Middle frontal gyrus (tissue), 1 donor: ENCODE measurements at regions not wholly inside any gene's neighbourhood (a gene's known extent, or its start where the extent isn't known, plus 50 kb on each side); places are given as distances from the start of the nearest gene placed in this dataset.

ENCODE experiments used
- DNase-seq: peaks from one replicate; pipeline ENCODE4 v3.0.0-alpha.2; 2015; ENCODE audit warnings: low spot score; ENCODE audit errors: extremely low spot score

- DNase-seq = no peak
Measured at GRCh38 chr13:80284290-80284689, 56.6 kb downstream of the SPRY2 start.

DNA sequence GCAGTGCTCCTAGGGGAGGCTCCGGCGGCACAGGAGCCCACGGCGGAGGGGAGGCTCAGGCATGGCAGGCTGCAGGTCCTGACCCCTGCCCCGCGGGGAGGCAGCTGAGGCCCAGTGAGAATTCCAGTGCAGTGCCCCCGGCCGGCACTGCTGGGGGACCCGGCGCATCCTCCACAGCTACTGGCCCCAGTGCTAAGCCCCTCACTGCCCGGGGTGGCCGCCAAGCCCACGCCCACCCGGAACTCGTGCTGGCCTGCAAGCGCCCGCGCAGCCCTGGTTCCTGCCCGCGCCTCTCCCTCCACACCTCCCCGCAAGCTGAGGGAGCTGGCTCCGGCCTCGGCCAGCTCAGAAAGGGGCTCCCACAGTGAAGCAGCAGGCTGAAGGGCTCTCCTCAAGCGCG is 62.2 kb downstream of the SPRY2 start:
- no peak for DNase-seq

- peak; percentile 37 for DNase-seq
Measured at GRCh38 chr13:80276371-80277289, 64.3 kb downstream of the SPRY2 start.

- DNase-seq = no peak
Measured at GRCh38 chr13:80274643-80275042, 66.3 kb downstream of the SPRY2 start.

DNA sequence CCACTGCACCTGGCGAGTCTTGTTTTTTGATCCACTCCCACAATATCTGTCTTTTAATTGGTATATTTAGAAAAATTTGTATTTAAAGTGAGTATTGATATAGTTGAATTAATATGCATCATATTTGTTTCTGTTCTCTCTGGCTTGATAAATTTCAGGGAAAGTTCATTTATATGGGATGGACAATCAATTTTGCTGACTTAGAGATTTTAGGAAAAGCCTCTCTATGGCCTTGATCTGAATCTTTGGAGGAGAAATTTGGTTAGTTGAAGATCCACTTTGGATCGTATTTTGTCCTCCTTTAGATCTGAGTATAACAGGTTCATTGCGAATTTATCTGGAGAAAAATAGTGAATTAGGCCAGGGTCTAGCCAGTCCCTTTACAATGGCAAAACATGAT is 67.2 kb downstream of the SPRY2 start:
- DNase-seq = no peak

GRCh38 chr13:80265348-80265747 is 75.6 kb downstream of the SPRY2 start:
- no peak for DNase-seq

GRCh38 chr13:80263745-80264513 is 77.0 kb downstream of the SPRY2 start:
- DNase-seq = no peak

DNA sequence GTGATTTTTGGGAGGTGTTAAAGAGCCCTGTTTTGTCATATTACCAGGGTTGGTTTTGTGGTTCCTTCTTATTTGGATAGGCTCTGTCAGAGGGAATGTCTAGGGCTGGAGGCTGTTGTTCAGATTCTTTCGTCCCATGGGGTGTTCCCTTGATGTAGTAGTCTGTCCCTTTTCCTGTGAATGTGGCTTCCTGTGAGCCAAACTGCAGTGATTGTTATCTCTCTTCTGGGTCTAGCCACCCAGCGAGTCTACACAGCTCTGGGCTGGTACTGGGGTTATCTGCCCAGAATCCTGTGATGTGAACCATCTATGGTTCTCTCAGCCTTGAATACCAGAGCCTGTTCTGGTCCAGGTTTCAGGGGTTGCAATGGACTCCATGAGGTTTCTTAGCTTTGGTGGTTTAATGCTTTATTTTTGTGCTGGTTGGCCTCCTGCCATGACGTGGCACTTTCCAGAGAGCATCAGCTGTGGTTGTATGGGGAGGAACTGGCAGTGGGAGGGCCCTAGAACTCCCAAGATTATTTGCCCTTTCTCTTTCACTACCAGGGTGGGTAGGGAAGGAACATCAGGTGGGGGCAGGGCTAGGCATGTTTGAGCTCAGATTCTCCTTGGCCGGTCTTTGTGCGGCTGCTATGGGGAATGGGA is 78.8 kb downstream of the SPRY2 start:
- no peak for DNase-seq

DNA sequence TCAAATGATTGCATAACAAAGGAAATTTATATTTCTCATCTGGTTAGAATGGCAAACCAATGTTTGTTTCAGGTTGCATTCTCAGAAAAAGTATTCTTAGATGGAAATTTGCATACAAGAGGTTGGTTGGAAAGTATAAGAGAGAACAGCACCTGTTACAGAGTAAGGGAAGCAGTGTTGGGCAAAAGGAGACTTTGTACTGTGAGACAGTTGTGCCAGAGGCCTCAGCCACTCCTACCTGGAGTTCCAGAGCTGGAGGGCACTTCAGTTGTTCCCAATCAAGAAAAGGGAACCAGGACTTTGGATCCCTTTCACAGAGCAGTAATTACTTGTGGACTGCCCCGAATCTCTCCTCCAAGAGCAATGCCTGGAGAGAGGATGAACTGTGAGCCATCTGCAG is 81.8 kb downstream of the SPRY2 start:
- no peak for DNase-seq

DNA sequence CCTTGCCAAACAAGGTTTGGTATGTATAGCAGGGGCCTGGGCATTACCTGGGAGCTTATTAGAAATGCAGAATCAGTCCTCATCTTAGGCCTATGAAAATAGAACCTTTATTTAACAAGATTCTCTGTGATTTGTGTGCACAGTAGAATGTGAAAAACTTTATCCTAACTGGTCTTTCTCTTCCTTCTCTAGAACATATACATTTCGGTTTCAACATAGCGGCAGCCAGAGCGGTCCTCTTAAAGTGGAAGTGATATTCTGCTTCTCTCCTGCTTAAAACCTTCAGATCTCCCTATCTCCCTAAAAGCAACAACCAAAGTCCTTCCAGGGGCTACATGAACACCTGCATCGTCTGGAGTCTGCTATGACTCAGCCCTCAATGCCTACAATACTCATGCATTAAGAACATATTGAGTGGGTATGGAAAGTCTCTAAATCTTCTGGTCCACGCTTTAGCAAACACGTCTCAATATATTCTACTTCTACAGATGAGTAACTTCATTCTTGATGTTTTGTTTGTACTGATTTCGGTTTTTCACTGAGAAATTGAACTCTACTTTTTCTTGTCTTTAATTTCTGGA is 84.5 kb downstream of the SPRY2 start:
- no peak for DNase-seq

DNA sequence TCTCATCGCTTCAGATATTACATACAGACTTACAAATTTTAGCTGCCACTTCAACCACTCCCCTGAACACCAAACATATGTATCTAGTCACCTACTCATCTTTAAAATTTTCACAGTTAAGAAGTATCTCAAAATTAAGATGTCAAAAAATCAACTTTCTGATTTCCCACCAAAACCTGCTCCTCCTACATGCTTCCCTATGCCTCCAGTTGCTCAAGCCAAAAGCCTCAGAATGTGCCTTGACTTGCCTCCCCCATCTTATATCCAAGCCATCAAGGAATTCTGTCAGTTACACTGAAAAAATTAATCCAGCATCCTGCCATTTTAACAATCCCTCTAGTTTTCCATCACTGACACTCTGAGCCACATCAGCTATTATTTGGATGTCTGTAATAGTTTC is 85.0 kb downstream of the SPRY2 start:
- no peak for DNase-seq

DNA sequence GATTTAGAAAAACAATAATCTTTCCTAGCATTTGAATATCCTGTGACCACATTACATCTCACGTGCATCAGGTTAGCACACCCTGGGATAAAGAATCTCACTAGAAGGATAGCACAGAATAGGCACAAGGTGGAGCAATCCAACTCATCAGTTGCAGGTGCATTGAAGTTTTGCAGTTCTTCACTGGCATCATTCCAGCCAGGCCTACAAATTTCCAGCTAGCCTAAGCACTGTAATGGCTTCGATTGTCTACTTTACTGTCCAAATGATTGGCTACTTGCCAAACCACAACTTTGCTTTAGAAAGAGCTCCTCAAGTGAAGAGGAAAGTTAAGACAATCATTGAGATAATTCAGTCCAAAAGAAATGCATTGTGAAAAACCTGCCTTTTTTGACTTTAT is 89.5 kb downstream of the SPRY2 start:
- DNase-seq = no peak

GRCh38 chr13:80250213-80250810 is 90.6 kb downstream of the SPRY2 start:
- DNase-seq = no peak

GRCh38 chr13:80249516-80250212 is 91.3 kb downstream of the SPRY2 start:
- no peak for DNase-seq

DNA sequence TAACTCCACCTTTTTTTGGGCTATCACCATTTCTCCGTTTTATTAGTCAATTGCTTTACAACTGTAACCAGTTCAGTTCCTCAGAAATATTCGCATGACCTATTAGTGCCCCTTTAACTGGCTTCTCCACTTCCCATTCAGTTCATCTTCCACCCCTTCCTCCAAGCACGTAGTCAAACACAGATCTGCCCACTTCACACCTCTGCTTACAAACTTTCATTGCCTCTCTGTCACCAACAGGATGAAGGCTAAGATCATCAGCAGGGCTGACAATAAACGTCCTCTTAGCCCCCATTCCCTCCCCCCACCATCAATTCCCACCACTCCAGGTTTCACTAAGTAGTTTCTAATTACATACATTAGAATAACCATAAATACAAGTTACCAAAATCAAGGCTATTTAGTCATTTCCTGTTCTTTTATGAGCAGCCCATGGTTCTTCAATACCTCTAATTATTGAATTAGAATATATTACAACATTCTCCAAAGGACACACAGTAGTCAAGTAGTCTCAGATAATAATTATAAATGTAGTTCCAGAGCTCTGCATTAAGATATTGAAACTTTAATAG is 95.7 kb downstream of the SPRY2 start:
- no peak for DNase-seq

GRCh38 chr13:80244574-80244973 is 96.4 kb downstream of the SPRY2 start:
- no peak for DNase-seq

- no peak for DNase-seq
Measured at GRCh38 chr13:80242728-80243427, 98.0 kb downstream of the SPRY2 start.

DNA sequence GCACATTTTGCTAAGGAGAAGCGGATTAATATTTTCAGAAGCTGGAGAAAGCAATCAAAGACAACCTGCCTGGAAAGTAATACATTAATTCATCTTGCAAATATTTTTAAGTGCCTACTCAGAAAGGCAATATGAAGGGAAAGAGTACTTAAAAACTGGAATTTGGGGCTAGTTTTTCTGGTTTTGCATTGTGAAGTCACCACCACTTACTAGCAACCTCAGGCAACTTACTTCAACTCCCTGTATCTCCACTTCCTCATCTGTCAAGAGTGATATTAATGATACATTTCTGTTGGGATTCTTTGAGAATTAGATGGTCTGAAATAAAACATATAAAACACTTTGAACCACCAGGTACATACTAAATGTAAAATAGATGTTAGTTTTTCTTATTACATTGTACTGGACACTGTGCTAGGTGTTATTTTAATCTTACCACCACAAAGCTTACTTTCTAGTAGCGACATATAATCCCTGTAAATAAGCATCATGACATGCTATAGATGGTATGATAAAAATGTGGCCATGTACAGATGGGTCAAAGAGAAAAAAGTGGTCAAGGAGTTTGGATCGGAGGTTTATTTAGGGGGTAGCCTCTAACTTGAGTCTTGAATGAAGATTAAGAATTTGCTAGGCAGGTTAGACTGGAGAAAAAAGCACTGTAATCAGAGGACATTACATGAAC is 101.2 kb downstream of the SPRY2 start:
- DNase-seq = no peak

DNA sequence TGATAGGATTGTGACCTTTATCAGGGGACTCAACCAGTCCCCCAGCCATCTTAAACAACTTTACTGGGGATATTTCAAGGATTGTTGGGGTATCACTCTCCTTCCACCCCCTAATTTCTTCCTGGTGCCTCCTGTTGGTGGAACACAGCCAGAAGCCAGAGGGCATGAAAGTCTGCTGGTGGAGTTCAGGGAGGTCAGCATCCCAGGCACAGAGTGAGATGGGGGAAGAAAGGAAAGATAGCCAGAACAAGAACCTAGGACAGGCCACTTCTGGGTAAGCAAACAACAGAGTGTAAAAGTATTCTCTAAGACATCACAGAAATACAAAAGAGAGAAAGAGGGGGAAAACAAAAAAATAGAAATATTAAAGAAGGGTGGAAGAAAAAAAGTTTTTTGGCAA is 101.8 kb downstream of the SPRY2 start:
- DNase-seq = no peak
